Hepatocyte (in vitro differentiated cells): ENCODE measurements at regions not wholly inside any gene's neighbourhood (a gene's known extent, or its start where the extent isn't known, plus 50 kb on each side); places are given as distances from the start of the nearest gene placed in this dataset.

Experiments used
- CTCF ChIP-seq: fragments of 200-600 bp; sonication (generic); IDR thresholded peaks from 2 replicates; pipeline ENCODE4 v1.5.1; 2016; ENCODE audit warnings: antibody characterized with exemption, mild to moderate bottlenecking; ENCODE audit not compliant: poor library complexity
- EZH2 ChIP-seq: fragments of 200-600 bp; sonication (generic); IDR thresholded peaks from 2 replicates; pipeline ENCODE4 v1.6.1; 2016; ENCODE audit warnings: antibody characterized with exemption, mild to moderate bottlenecking, borderline replicate concordance

GRCh38 chrX:99192421-99192820, 1217.7 kb downstream of the PCDH19 start:
- TF ChIP-seq EZH2 = no peak
- TF ChIP-seq CTCF = no peak
